ENCODE measurements at regions not wholly inside any gene's neighbourhood (a gene's known extent, or its start where the extent isn't known, plus 50 kb on each side); places are given as distances from the start of the nearest gene placed in this dataset.

- intact Hi-C loops (cut with DNase I): no loop called here
- no peak for TF ChIP-seq CTCF (IDR thresholded peaks at IDR 0.05)
- Histone ChIP-seq H3K27ac (peak overlapping the region in 1 of 2 donors; percentile 3), H3K36me3 (no peaks in the 10 kb centered on the region), H3K4me1 (ENCODE audit: insufficient read depth) (peaks cover 2% of the 10 kb centered on the region), H3K9me3 (peaks cover 0 to 3% of the 10 kb centered on the region in 2 donors), H3K4me3 (no peak overlapping the region), H3K27me3 (no peaks in the 10 kb centered on the region)
- no peak for DNase-seq
- WGBS, 3 donors: 40 to 41% (median 41%) methylated on average over 7 of the region's 7 CpGs
Observed at GRCh38 chr10:6305401-6306321, 102.9 kb downstream of the PFKFB3 start.

- H3K4me1 ChIP-seq (ENCODE audit: insufficient read depth): peaks cover 2% of the 10 kb centered on the region
- peaks cover 0 to 3% of the 10 kb centered on the region in 2 donors for H3K9me3 ChIP-seq
- H3K27ac ChIP-seq: no peak overlapping the region
- H3K4me3 ChIP-seq: no peak overlapping the region
- H3K27me3 ChIP-seq: no peaks in the 10 kb centered on the region
- H3K36me3 ChIP-seq: no peaks in the 10 kb centered on the region
- TF ChIP-seq EP300 (IDR thresholded peaks at IDR 0.05) (no peak), CTCF (IDR thresholded peaks at IDR 0.05) (no peak), POLR2A (IDR thresholded peaks at IDR 0.05) (no peak)
- WGBS, 3 donors: 96 to 100% (median 98%) methylated on average over 4 of the region's 4 CpGs
- intact Hi-C loops (cut with DNase I): no loop called here
- no peak for DNase-seq
Observed at GRCh38 chr10:6306917-6307316, 104.2 kb downstream of the PFKFB3 start.

GRCh38 chr10:6309816-6310215, 107.1 kb downstream of the PFKFB3 start:
- Histone ChIP-seq H3K36me3 (no peaks in the 10 kb centered on the region), H3K9me3 (no peaks in the 10 kb centered on the region), H3K27ac (no peak overlapping the region), H3K4me3 (no peak overlapping the region), H3K27me3 (no peaks in the 10 kb centered on the region), H3K4me1 (ENCODE audit: insufficient read depth) (peaks cover 2% of the 10 kb centered on the region)
- intact Hi-C loops (cut with DNase I): no loop called here
- 84 to 95% (median 88%) methylated on average over 4 of the region's 4 CpGs for WGBS, 3 donors
- DNase-seq: no peak
- TF ChIP-seq EP300 (IDR thresholded peaks at IDR 0.05): no peak
- TF ChIP-seq CTCF (IDR thresholded peaks at IDR 0.05): no peak
- no peak for TF ChIP-seq POLR2A (IDR thresholded peaks at IDR 0.05)

- Histone ChIP-seq H3K4me1 (ENCODE audit: insufficient read depth) (no peaks in the 10 kb centered on the region), H3K27me3 (no peaks in the 10 kb centered on the region), H3K36me3 (no peaks in the 10 kb centered on the region), H3K4me3 (no peak overlapping the region), H3K27ac (no peak overlapping the region), H3K9me3 (no peaks in the 10 kb centered on the region)
- WGBS, 3 donors: 80 to 95% (median 94%) methylated on average over 4 of the region's 4 CpGs
- no peak for TF ChIP-seq CTCF (IDR thresholded peaks at IDR 0.05)
- TF ChIP-seq POLR2A (IDR thresholded peaks at IDR 0.05): no peak
- no peak for TF ChIP-seq EP300 (IDR thresholded peaks at IDR 0.05)
- intact Hi-C loops (cut with DNase I): no loop called here
- DNase-seq: no peak
Observed at GRCh38 chr10:6310977-6311376, 108.2 kb downstream of the PFKFB3 start.

Measured in ovary (tissue), 7 donors.